Mesendoderm (in vitro differentiated cells): ENCODE measurements at regions not wholly inside any gene's neighbourhood (a gene's known extent, or its start where the extent isn't known, plus 50 kb on each side); places are given as distances from the start of the nearest gene placed in this dataset.

Source experiments
- DNase-seq: peaks from one replicate; pipeline ENCODE4 v3.0.0; 2013
- H2AK5ac ChIP-seq: 2 replicates; pipeline ENCODE4 v1.6.1; 2013; ENCODE audit warnings: low read length, inconsistent platforms
- H2BK120ac ChIP-seq: 2 replicates; pipeline ENCODE4 v1.6.1; 2013; ENCODE audit warnings: low read depth, mild to moderate bottlenecking, low read length, moderate library complexity, mixed read lengths
- H2BK15ac ChIP-seq: replicated peaks from 2 replicates; pipeline ENCODE4 v1.6.1; 2013; ENCODE audit warnings: low read depth, mild to moderate bottlenecking, moderate library complexity
- H2BK5ac ChIP-seq: 2 replicates; pipeline ENCODE4 v1.6.1; 2013; ENCODE audit warnings: low read length, inconsistent platforms
- H3K18ac ChIP-seq: 2 replicates; pipeline ENCODE4 v1.6.1; 2013; ENCODE audit warnings: mild to moderate bottlenecking, low read length, mixed read lengths
- H3K23ac ChIP-seq: one replicate; pipeline ENCODE4 v1.6.1; 2013; ENCODE audit warnings: low read length
- H3K27ac ChIP-seq: 2 replicates; pipeline ENCODE4 v1.5.1; 2013; ENCODE audit warnings: low read depth, mild to moderate bottlenecking, inconsistent platforms, low read length, moderate library complexity
- H3K27me3 ChIP-seq: 2 replicates; pipeline ENCODE4 v1.6.1; 2013; ENCODE audit warnings: low read length, control low read depth, mild to moderate bottlenecking, inconsistent platforms; ENCODE audit not compliant: insufficient read depth, poor library complexity
- H3K36me3 ChIP-seq: 2 replicates; pipeline ENCODE4 v1.6.1; 2013; ENCODE audit warnings: low read length, inconsistent platforms; ENCODE audit not compliant: control insufficient read depth, insufficient read depth
- H3K4ac ChIP-seq: one replicate; pipeline ENCODE4 v1.6.1; 2013; ENCODE audit warnings: low read depth, mild to moderate bottlenecking, low read length, moderate library complexity
- H3K4me1 ChIP-seq: 2 replicates; pipeline ENCODE4 v1.6.1; 2013; ENCODE audit warnings: low read depth, low read length, inconsistent platforms; ENCODE audit not compliant: control insufficient read depth
- H3K4me2 ChIP-seq: 2 replicates; pipeline ENCODE4 v1.6.1; 2013; ENCODE audit warnings: low read length
- H3K4me3 ChIP-seq: 2 replicates; pipeline ENCODE4 v1.5.1; 2013; ENCODE audit warnings: mild to moderate bottlenecking, low read length
- H3K56ac ChIP-seq: one replicate; pipeline ENCODE4 v1.6.1; 2013; ENCODE audit warnings: low read length
- H3K79me1 ChIP-seq: 2 replicates; pipeline ENCODE4 v1.6.1; 2013; ENCODE audit warnings: low read length, inconsistent platforms
- H3K79me2 ChIP-seq: 2 replicates; pipeline ENCODE4 v1.6.1; 2013; ENCODE audit warnings: mild to moderate bottlenecking, low read length; ENCODE audit not compliant: control insufficient read depth, insufficient read depth
- H3K9ac ChIP-seq: 2 replicates; pipeline ENCODE4 v1.6.1; 2013; ENCODE audit warnings: low read length, inconsistent platforms
- H4K5ac ChIP-seq: one replicate; pipeline ENCODE4 v1.6.1; 2013; ENCODE audit warnings: low read length
- H4K8ac ChIP-seq: one replicate; pipeline ENCODE4 v1.6.1; 2013; ENCODE audit warnings: low read depth, mild to moderate bottlenecking, control low read depth, low read length, moderate library complexity
- WGBS: extraction: QIAGEN DNeasy Blood & Tissue Kit; methylation state at CpG from one replicate; pipeline ENCODE4 v1.1.7; 2013; ENCODE audit warnings: low lambda C conversion rate, missing lambda C conversion rate; ENCODE audit not compliant: insufficient coverage; ENCODE audit errors: extremely low coverage; 5-methylcytosine and 5-hydroxymethylcytosine counted together

GRCh38 chr2:196421880-196422279, 217.6 kb upstream of the CCDC150 start:
- Histone ChIP-seq H3K4me1 (no peaks in the 10 kb centered on the region), H3K56ac (no peak overlapping the region), H2BK15ac (no peak overlapping the region), H3K36me3 (no peaks in the 10 kb centered on the region), H3K27ac (no peak overlapping the region), H3K79me2 (no peaks in the 10 kb centered on the region), H3K4me2 (no peak overlapping the region), H3K79me1 (no peaks in the 10 kb centered on the region), H3K4ac (no peak overlapping the region), H4K5ac (no peak overlapping the region), H3K4me3 (no peak overlapping the region), H4K8ac (no peak overlapping the region), H2BK5ac (no peak overlapping the region), H2AK5ac (no peak overlapping the region), H3K23ac (no peak overlapping the region), H3K27me3 (no peaks in the 10 kb centered on the region), H3K9ac (no peak overlapping the region), H3K18ac (no peak overlapping the region), H2BK120ac (no peak overlapping the region)
- WGBS = no CpG with 5 or more reads among the region's 3 CpGs
- DNase-seq = no peak

GRCh38 chr2:196422361-196422760, 217.2 kb upstream of the CCDC150 start:
- Histone ChIP-seq H4K5ac (no peak overlapping the region), H2BK15ac (no peak overlapping the region), H4K8ac (no peak overlapping the region), H2BK5ac (no peak overlapping the region), H3K18ac (no peak overlapping the region), H3K56ac (no peak overlapping the region), H2AK5ac (no peak overlapping the region), H3K27me3 (no peaks in the 10 kb centered on the region), H3K23ac (no peak overlapping the region), H3K4ac (no peak overlapping the region), H3K4me1 (no peaks in the 10 kb centered on the region), H3K9ac (no peak overlapping the region), H3K36me3 (no peaks in the 10 kb centered on the region), H2BK120ac (no peak overlapping the region), H3K4me2 (no peak overlapping the region), H3K4me3 (no peak overlapping the region), H3K27ac (no peak overlapping the region), H3K79me1 (no peaks in the 10 kb centered on the region), H3K79me2 (no peaks in the 10 kb centered on the region)
- WGBS = no CpG with 5 or more reads among the region's 2 CpGs
- no peak for DNase-seq

GRCh38 chr2:196426122-196426521, 213.4 kb upstream of the CCDC150 start:
- Histone ChIP-seq H3K4me2 (no peak overlapping the region), H3K18ac (no peak overlapping the region), H3K23ac (no peak overlapping the region), H4K8ac (no peak overlapping the region), H2BK15ac (no peak overlapping the region), H2AK5ac (no peak overlapping the region), H2BK120ac (no peak overlapping the region), H3K9ac (no peak overlapping the region), H3K27me3 (no peaks in the 10 kb centered on the region), H4K5ac (no peak overlapping the region), H3K36me3 (no peaks in the 10 kb centered on the region), H2BK5ac (no peak overlapping the region), H3K79me1 (no peaks in the 10 kb centered on the region), H3K4ac (no peak overlapping the region), H3K79me2 (no peaks in the 10 kb centered on the region), H3K56ac (no peak overlapping the region), H3K4me3 (no peak overlapping the region), H3K4me1 (no peaks in the 10 kb centered on the region), H3K27ac (no peak overlapping the region)
- no CpG with 5 or more reads among the region's 1 CpG for WGBS
- no peak for DNase-seq

- Histone ChIP-seq H3K4me2 (no peak overlapping the region), H3K79me1 (no peaks in the 10 kb centered on the region), H2BK5ac (no peak overlapping the region), H2BK15ac (no peak overlapping the region), H4K5ac (no peak overlapping the region), H2AK5ac (no peak overlapping the region), H3K23ac (no peak overlapping the region), H3K36me3 (no peaks in the 10 kb centered on the region), H3K27ac (no peak overlapping the region), H3K4me1 (no peaks in the 10 kb centered on the region), H3K79me2 (no peaks in the 10 kb centered on the region), H3K9ac (no peak overlapping the region), H3K4me3 (no peak overlapping the region), H3K4ac (no peak overlapping the region), H4K8ac (no peak overlapping the region), H2BK120ac (no peak overlapping the region), H3K18ac (no peak overlapping the region), H3K27me3 (no peaks in the 10 kb centered on the region), H3K56ac (no peak overlapping the region)
- no peak for DNase-seq
- no CpG with 5 or more reads among the region's 2 CpGs for WGBS
Measured at GRCh38 chr2:196427986-196428634, 211.4 kb upstream of the CCDC150 start.

- Histone ChIP-seq H2BK15ac (no peak overlapping the region), H3K4ac (no peak overlapping the region), H2BK120ac (no peak overlapping the region), H3K18ac (no peak overlapping the region), H3K4me3 (no peak overlapping the region), H3K56ac (no peak overlapping the region), H3K27ac (no peak overlapping the region), H3K79me2 (no peaks in the 10 kb centered on the region), H3K36me3 (no peaks in the 10 kb centered on the region), H3K4me1 (no peaks in the 10 kb centered on the region), H3K79me1 (no peaks in the 10 kb centered on the region), H4K5ac (no peak overlapping the region), H4K8ac (no peak overlapping the region), H3K27me3 (no peaks in the 10 kb centered on the region), H3K9ac (no peak overlapping the region), H3K4me2 (no peak overlapping the region), H2BK5ac (no peak overlapping the region), H2AK5ac (no peak overlapping the region), H3K23ac (no peak overlapping the region)
- WGBS = no CpG with 5 or more reads among the region's 2 CpGs
- DNase-seq = no peak
Measured at GRCh38 chr2:196431076-196431475, 208.4 kb upstream of the CCDC150 start.

- no CpG with 5 or more reads among the region's 4 CpGs for WGBS
- Histone ChIP-seq H3K36me3 (no peaks in the 10 kb centered on the region), H3K27ac (no peak overlapping the region), H4K5ac (no peak overlapping the region), H3K9ac (no peak overlapping the region), H3K79me2 (no peaks in the 10 kb centered on the region), H3K4ac (no peak overlapping the region), H3K79me1 (no peaks in the 10 kb centered on the region), H3K27me3 (no peaks in the 10 kb centered on the region), H2BK15ac (no peak overlapping the region), H2BK5ac (no peak overlapping the region), H3K56ac (no peak overlapping the region), H2AK5ac (no peak overlapping the region), H2BK120ac (no peak overlapping the region), H3K18ac (no peak overlapping the region), H3K4me1 (no peaks in the 10 kb centered on the region), H3K4me2 (no peak overlapping the region), H3K23ac (no peak overlapping the region), H4K8ac (no peak overlapping the region), H3K4me3 (no peak overlapping the region)
- DNase-seq = peak; percentile 83
Measured at GRCh38 chr2:196431957-196432356, 207.6 kb upstream of the CCDC150 start.
